Tibial nerve (tissue), 4 donors: ENCODE measurements at regions not wholly inside any gene's neighbourhood (a gene's known extent, or its start where the extent isn't known, plus 50 kb on each side); places are given as distances from the start of the nearest gene placed in this dataset.

Source experiments
- DNase-seq, 2 donors: peaks; one replicate each; pipeline ENCODE4 v3.0.0-alpha.2; 2019; ENCODE audit warnings: low spot score in 2 of 2
- H3K27ac ChIP-seq, 4 donors: fragments of 200-600 bp; sonication (generic) in 3 of 4; one replicate each; pipeline ENCODE4 v1.5.1; 2017 to 2019; ENCODE audit warnings: mild to moderate bottlenecking in 1 of 4
- H3K27me3 ChIP-seq, 2 donors: fragments of 200-600 bp; sonication (generic) in 1 of 2; one replicate each; pipeline versions ENCODE4 v1.5.1 to v1.6.0; 2017 to 2019
- H3K36me3 ChIP-seq, 3 donors: fragments of 200-600 bp; sonication (generic); one replicate each; pipeline ENCODE4 v1.5.1; 2018 to 2019
- H3K4me1 ChIP-seq, 4 donors: fragments of 200-600 bp; sonication (generic) in 3 of 4; one replicate each; pipeline ENCODE4 v1.5.1; 2017 to 2019
- H3K4me3 ChIP-seq, 4 donors: fragments of 200-600 bp; sonication (generic) in 3 of 4; one replicate each; pipeline ENCODE4 v1.5.1; 2017 to 2019; ENCODE audit warnings: mild to moderate bottlenecking in 1 of 4, moderate library complexity in 1 of 4
- H3K9me3 ChIP-seq, 4 donors: fragments of 200-600 bp; sonication (generic) in 3 of 4; one replicate each; pipeline ENCODE4 v1.5.1; 2017 to 2019
- EP300 ChIP-seq, 2 donors: sonication (generic); formaldehyde crosslinking; IDR thresholded peaks; one replicate each; pipeline ENCODE4 v1.6.1; 2017; ENCODE audit warnings: antibody characterized with exemption in 2 of 2, mild to moderate bottlenecking in 1 of 2
- POLR2A ChIP-seq, 2 donors: fragments of 450-650 bp; IDR thresholded peaks; one replicate each; pipeline ENCODE4 v1.6.1; 2017; ENCODE audit warnings: antibody characterized with exemption in 2 of 2, mild to moderate bottlenecking in 2 of 2, moderate library complexity in 2 of 2
- WGBS, 2 donors: methylation state at CpG; one replicate each; pipeline ENCODE4 v1.1.5; 2018; 5-methylcytosine and 5-hydroxymethylcytosine counted together
- TF ChIP-seq, protein P1 (sequence below), 5 experiments: fragments of 200-600 bp in 3 of 5; fragments of 450-650 bp in 2 of 5; sonication (generic) in 3 of 5; IDR thresholded peaks; one replicate each; pipeline ENCODE4 v1.5.1; 2016 to 2019; ENCODE audit warnings: antibody characterized with exemption in 5 of 5, mild to moderate bottlenecking in 3 of 5, moderate library complexity in 2 of 5

DNA sequence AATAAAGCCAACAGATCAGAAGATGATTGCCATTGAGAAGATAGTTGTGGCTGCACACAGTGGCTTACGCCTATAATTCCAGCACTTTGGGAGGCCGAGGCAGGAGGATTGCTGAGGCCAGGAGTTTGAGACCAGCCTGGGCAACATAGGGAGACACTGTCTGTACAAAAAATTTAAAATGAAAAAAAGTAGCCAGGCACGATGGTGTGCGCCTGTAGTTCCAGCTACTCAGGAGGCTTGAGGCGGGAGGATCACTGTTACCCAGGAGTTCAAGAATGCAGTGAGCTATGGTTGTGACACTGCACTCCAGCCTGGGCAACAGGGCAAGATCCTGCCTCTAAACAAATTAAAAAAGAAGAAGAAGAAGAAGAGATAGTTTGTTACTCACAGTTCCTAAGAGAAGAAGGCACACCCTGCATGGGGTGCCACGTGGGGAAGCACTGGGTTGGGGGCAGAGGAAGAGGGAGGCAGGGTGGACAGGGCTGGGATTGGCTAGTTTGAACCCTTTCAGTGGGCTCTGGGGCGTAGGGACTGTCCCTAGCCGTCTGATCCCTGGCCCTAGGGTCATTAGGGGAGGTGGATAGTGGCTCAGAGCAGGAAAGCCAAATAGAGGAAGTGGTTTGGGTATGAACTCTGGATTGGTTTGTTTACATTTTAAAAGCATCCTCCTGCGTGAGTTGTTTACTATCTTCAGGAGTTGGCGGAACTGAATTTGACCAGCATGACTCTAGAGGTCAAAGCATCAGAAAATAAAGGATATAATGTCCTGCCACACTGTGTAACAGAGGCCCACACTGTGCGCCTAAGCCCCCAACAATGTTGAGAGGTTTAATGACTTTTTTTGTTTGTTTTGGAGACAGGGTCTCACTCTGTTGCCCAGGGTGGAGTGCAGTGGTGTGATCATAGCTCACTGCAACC, 60.5 kb upstream of the MEDAG start:
- WGBS, 2 donors = 63 to 67% methylated on average over 11 of the region's 11 CpGs
- TF ChIP-seq POLR2A (IDR thresholded peaks at IDR 0.05) = no peak
- TF ChIP-seq, protein P1, sequence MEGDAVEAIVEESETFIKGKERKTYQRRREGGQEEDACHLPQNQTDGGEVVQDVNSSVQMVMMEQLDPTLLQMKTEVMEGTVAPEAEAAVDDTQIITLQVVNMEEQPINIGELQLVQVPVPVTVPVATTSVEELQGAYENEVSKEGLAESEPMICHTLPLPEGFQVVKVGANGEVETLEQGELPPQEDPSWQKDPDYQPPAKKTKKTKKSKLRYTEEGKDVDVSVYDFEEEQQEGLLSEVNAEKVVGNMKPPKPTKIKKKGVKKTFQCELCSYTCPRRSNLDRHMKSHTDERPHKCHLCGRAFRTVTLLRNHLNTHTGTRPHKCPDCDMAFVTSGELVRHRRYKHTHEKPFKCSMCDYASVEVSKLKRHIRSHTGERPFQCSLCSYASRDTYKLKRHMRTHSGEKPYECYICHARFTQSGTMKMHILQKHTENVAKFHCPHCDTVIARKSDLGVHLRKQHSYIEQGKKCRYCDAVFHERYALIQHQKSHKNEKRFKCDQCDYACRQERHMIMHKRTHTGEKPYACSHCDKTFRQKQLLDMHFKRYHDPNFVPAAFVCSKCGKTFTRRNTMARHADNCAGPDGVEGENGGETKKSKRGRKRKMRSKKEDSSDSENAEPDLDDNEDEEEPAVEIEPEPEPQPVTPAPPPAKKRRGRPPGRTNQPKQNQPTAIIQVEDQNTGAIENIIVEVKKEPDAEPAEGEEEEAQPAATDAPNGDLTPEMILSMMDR (IDR thresholded peaks at IDR 0.05) = no peak
- no peak for TF ChIP-seq EP300 (IDR thresholded peaks at IDR 0.05)
- no peaks in the 10 kb centered on the region for H3K36me3 ChIP-seq
- DNase-seq = no peak
- peak overlapping the region in 1 of 4 donors; percentile 55 for H3K27ac ChIP-seq
- peaks cover 0 to 18% (median 0%) of the 10 kb centered on the region in 4 donors for H3K4me1 ChIP-seq
- peaks cover 0 to 7% (median 0%) of the 10 kb centered on the region in 4 donors for H3K9me3 ChIP-seq
- H3K4me3 ChIP-seq = no peak overlapping the region
- H3K27me3 ChIP-seq = no peaks in the 10 kb centered on the region

DNA sequence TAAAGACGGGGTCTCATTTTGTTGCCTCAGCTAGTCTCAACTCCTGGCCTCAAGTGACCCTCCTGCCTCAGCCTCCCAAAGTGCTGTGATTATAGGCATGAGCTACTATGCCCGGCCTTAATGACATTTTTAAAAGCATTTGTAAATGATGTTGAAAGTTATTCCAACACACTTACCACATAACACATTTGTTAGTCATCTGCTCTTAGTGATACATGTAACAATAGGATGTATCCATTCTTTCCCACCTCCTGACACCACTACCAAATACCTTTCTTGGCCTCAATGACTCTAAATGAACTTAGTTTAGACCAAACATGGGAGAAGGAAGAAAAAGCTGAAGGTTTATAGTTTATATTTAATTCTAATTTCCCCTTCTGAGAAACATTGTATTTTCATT, 59.8 kb upstream of the MEDAG start:
- no peaks in the 10 kb centered on the region for H3K27me3 ChIP-seq
- H3K36me3 ChIP-seq = no peaks in the 10 kb centered on the region
- H3K4me3 ChIP-seq = no peak overlapping the region
- WGBS, 2 donors = 56 to 75% methylated on average over 2 of the region's 2 CpGs
- TF ChIP-seq, protein P1 (IDR thresholded peaks at IDR 0.05) = no peak
- TF ChIP-seq POLR2A (IDR thresholded peaks at IDR 0.05) = no peak
- TF ChIP-seq EP300 (IDR thresholded peaks at IDR 0.05) = no peak
- H3K27ac ChIP-seq = peak overlapping the region in 1 of 4 donors; percentile 36
- H3K4me1 ChIP-seq = peaks cover 0 to 18% (median 0%) of the 10 kb centered on the region in 4 donors
- H3K9me3 ChIP-seq = peaks cover 0 to 7% (median 0%) of the 10 kb centered on the region in 4 donors
- DNase-seq = no peak

DNA sequence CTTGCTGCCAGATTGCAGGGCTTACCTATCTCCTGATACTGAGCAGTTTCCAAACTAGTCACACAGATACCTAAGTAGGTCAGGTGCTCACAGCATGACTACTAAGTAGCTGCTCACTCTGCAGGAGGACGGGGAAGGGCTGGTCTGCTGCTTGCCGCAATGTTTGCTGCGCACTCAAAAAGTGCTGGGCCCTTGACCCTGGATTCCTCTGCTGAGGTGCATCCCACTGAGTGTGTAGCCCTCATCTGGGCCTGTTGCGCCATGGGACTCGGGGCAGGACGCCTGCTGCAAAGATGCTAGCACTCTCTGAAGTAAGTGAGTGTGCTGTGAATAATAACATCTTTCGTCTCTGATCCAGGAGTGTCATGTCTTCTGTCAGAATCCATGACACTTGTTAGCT, 59.2 kb upstream of the MEDAG start:
- peak overlapping the region in 2 of 4 donors; percentile 69 to 71 for H3K27ac ChIP-seq
- WGBS, 2 donors = 93 to 96% methylated on average over 4 to 7 of the region's 7 CpGs

DNA sequence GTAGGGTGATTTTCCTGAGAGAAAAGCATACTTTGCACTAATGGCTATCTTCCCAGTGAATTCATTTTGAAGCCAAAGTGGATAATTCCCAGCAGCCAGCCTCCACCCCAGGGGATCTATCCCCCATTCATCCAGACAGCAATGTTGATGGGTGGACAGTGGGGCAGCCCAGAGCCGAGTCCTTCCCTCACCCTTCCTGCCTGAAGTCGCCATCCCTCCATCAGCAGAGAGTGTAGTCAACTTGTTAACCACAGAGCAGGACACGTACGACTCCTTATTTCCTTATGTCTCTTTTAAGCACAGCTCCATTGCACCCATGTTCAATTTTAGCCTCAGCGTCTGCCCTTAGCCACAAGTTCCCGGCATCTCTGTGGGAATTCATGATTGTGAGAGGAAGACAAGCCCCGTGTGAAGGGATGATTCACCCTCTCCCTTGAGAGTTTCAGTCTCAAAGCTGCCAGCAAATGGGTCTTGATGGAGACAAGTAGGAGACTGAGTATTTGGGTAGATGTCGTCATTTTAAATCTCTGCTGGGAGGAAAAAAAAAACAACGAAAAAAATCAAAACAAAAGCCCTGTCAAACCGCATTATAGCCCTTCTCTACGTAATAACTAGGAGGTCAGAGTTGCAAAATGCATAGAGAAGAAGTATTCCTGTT, 58.3 kb upstream of the MEDAG start:
- H3K4me3 ChIP-seq = no peak overlapping the region
- peaks cover 0 to 18% (median 0%) of the 10 kb centered on the region in 4 donors for H3K4me1 ChIP-seq
- no peaks in the 10 kb centered on the region for H3K27me3 ChIP-seq
- H3K9me3 ChIP-seq = peaks cover 0 to 7% (median 0%) of the 10 kb centered on the region in 4 donors
- 24 to 25% methylated on average over 11 of the region's 11 CpGs for WGBS, 2 donors
- peak in 1 of 2 donors; percentile 52 for TF ChIP-seq EP300 (IDR thresholded peaks at IDR 0.05)
- TF ChIP-seq, protein P1 (IDR thresholded peaks at IDR 0.05) = no peak
- DNase-seq = no peak
- no peaks in the 10 kb centered on the region for H3K36me3 ChIP-seq
- peak overlapping the region in 2 of 4 donors; percentile 69 to 71 for H3K27ac ChIP-seq

More for the DNA sequence above, 59.2 kb upstream of the MEDAG start:
- DNase-seq = no peak
- Histone ChIP-seq H3K4me1 (peaks cover 0 to 18% (median 0%) of the 10 kb centered on the region in 4 donors), H3K9me3 (peaks cover 0 to 7% (median 0%) of the 10 kb centered on the region in 4 donors), H3K4me3 (no peak overlapping the region), H3K36me3 (no peaks in the 10 kb centered on the region), H3K27me3 (no peaks in the 10 kb centered on the region)
- TF ChIP-seq EP300 (IDR thresholded peaks at IDR 0.05) = no peak
- TF ChIP-seq, protein P1 (IDR thresholded peaks at IDR 0.05) = no peak
- TF ChIP-seq POLR2A (IDR thresholded peaks at IDR 0.05) = no peak
